DND-41 (cell line): ENCODE measurements at regions not wholly inside any gene's neighbourhood (a gene's known extent, or its start where the extent isn't known, plus 50 kb on each side); places are given as distances from the start of the nearest gene placed in this dataset.

ENCODE experiments used
- CTCF ChIP-seq: IDR thresholded peaks from 2 replicates; pipeline ENCODE4 v1.5.1; 2012; ENCODE audit warnings: borderline replicate concordance, low read length, moderate library complexity, mild to moderate bottlenecking; ENCODE audit not compliant: poor library complexity, severe bottlenecking; ENCODE audit errors: extremely low read depth
- EZH2 ChIP-seq: IDR thresholded peaks from 3 replicates; pipeline ENCODE4 v1.6.1; 2012; ENCODE audit warnings: borderline replicate concordance, low read depth, mild to moderate bottlenecking, moderate library complexity, low read length, inconsistent platforms; ENCODE audit not compliant: severe bottlenecking

DNA sequence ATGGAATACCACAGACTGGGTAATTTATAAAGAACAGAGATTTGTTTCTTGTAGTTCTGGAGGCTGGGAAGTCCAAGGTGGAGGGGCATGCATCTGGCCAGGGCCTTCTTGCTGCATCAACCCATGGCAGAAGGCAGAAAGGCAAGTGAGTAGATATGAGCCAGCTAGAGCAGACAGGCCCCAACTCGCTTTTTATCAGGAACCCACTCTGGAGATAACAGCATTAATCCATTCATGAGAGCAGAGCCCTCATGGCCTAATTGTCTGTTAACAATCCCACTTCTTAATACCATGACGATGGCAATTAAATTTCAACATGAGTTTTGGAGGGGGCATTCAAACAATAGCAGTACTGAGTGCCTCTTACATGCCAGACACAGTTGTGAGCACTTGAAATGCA lies 87.2 kb upstream of the SOX13 start:
- TF ChIP-seq CTCF = no peak
- TF ChIP-seq EZH2 = no peak
